HG03432 (cell line): ENCODE measurements at regions not wholly inside any gene's neighbourhood (a gene's known extent, or its start where the extent isn't known, plus 50 kb on each side); places are given as distances from the start of the nearest gene placed in this dataset.
"Not testable (repeated sequence)": the region's sequence is repeated elsewhere in the genome, so short reads cannot be mapped to it uniquely, and the experiment has no call there.

Experiments
- ATAC-seq: cut with Tn5 transposase; IDR thresholded peaks from one replicate; pipeline ENCODE4 v1.9.1; 2021; ENCODE audit warnings: mild to moderate bottlenecking, moderate library complexity; ENCODE audit not compliant: unreplicated experiment

DNA sequence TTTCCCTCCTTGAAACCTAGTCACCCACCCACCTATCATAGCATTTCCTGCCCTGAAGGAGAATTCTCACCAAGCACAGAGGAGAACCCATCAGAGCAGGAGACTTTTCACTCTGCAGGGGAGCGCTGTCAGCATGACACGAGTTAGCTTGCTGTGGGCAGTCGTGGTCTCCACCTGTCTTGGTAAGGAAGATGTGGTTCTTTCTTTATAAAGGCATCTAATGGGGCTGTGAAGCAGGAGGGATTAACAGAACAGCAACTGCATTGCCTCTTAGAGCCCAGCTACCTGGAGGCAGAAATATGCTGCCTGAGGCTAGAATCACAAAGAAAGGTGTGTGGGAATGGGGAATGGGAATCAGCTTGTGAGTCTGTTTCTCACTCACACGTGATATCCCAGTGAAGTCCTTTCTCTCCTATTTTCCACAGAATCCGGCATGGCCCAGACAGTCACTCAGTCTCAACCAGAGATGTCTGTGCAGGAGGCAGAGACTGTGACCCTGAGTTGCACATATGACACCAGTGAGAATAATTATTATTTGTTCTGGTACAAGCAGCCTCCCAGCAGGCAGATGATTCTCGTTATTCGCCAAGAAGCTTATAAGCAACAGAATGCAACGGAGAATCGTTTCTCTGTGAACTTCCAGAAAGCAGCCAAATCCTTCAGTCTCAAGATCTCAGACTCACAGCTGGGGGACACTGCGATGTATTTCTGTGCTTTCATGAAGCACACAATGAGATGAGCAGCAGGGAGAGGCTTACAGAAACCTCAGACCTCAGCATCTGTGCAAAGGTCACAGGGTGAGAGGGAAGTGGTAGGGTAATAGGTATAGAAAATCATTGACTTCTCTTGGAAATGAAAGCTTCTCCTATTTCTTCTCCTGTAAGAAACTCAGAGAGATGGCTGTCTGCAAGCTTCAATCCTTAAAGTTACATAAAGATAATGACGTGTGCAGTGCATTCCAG is 316.9 kb downstream of the DAD1 start:
- ATAC-seq, result no peak

- ATAC-seq, result no peak
Measured at GRCh38 chr14:22268875-22269274, 320.1 kb downstream of the DAD1 start.

GRCh38 chr14:22266683-22267082 is 322.3 kb downstream of the DAD1 start:
- ATAC-seq, result no peak

DNA sequence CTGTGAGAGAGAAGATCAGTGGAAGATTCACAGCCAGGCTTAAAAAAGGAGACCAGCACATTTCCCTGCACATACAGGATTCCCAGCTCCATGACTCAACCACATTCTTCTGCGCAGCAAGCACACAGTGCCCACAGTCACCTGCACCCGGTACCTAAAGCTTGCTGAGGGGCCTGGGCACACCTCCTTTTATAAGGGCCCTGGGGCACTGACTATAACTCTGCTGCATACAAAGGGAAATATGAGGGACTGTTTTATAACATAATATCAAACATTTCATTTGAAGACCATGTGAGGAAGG is 322.9 kb downstream of the DAD1 start:
- no peak for ATAC-seq

- ATAC-seq, result no peak
Measured at GRCh38 chr14:22265319-22266141, 323.5 kb downstream of the DAD1 start.

- ATAC-seq, result no peak
Measured at GRCh38 chr14:22264759-22265158, 324.3 kb downstream of the DAD1 start.

- ATAC-seq, result no peak
Measured at GRCh38 chr14:22263961-22264360, 325.1 kb downstream of the DAD1 start.

DNA sequence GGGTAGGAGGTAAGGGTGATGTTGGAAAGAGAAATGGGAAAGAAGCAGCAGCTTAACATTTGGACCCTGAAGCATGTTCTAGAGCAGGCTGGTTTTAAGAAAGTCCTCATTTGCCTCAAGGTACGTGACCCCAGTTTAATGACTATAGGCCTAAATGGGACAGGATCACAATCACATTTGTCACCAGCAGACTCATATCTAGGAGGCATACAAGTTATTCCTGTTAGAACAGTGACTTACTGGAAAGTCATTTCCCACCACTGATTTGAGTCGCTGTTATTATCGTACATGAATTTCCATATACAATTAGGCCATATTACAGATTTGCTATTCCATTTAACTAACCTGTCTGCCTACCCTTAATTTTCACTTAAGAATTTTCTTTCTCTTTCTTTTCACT is 326.1 kb downstream of the DAD1 start:
- no peak for ATAC-seq

- no peak for ATAC-seq
Measured at GRCh38 chr14:22255017-22255950, 333.7 kb downstream of the DAD1 start.

DNA sequence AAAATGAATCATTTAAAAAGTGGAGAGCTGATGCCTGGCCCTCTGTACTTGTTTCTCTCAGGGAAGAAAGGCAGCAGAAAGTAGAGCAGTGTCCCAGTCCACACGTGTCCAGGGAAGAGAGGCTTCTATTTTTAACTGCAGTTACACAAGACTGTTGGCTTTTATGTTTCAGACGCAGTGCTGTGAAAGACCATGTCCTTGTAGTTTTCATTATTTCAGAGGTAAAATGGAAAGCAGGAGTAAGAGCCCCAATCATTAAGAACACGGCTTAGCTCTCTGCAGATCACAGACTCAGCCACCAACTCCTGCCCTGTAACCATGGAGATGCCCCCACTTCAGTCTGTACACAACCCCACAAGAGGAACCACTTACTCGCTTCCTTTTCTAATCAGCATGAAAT is 336.3 kb downstream of the DAD1 start:
- no peak for ATAC-seq

DNA sequence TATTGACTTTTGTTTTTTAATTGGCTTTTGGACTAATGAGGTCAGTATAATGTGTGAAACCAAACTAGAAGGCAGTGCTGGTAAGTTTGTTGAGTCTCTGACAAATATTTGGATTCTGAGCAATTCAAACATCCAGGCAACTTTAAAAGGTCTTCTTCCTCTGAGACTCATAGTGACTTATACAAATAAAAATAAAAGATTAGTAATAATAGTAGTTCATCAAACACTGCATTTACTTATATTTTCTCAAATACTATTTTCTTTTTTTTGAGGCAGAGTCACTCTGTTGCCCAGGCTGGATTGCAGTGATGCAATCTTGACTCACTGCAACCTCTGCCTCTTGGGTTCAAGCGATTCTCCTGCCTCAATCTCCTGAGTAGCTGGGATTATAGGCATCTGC is 337.9 kb downstream of the DAD1 start:
- ATAC-seq, result no peak

GRCh38 chr14:22249770-22250169 is 339.3 kb downstream of the DAD1 start:
- ATAC-seq, result no peak

GRCh38 chr14:22243971-22244581 is 344.9 kb downstream of the DAD1 start:
- ATAC-seq, result no peak

GRCh38 chr14:22238320-22238719 is 350.7 kb downstream of the DAD1 start:
- ATAC-seq, result not testable (repeated sequence)

- ATAC-seq, result no peak
Measured at GRCh38 chr14:22233377-22233776, 355.6 kb downstream of the DAD1 start.

- ATAC-seq, result no peak
Measured at GRCh38 chr14:22232933-22233332, 356.1 kb downstream of the DAD1 start.

DNA sequence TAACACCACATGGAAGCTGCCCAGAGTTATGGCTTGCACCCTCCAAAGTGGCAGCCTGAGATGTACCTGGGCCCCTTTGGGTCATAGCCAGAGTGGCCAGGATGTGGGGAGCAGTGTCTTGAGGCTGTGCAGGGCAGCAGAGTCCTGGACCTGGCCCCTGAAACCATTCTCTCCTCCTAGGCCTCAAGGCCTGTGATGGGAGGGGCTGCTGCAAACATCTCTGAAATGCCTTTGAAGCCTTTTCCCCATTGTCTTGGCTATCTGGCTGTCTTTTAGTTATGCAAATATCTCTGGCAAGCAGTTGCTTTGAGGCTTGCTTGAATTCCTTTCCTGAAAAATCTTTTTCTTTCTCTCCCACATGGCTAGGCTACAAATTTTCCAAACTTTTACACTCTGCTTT is 356.5 kb downstream of the DAD1 start:
- no peak for ATAC-seq

GRCh38 chr14:22231018-22231417 is 358.0 kb downstream of the DAD1 start:
- peak; percentile 80 for ATAC-seq

DNA sequence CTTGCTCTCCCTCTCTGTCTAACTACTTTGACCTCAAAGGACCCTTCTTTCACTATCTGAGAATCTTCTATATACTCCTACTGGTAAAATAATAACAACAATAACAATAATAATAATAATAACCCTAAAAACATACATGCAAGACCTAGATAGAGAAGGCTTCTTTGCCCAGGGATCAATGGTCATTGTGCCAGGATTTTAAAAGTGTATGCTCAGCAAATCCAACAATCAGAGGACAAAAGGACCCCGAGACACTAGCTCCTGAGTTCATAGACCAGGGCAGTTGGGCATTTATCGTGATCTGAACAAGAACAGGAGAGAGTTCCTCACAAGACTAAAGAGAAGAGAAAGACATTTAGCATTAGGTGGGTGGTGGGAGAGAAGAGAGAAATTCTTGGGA is 358.5 kb downstream of the DAD1 start:
- ATAC-seq, result no peak

- ATAC-seq, result no peak
Measured at GRCh38 chr14:22227084-22227483, 361.9 kb downstream of the DAD1 start.

DNA sequence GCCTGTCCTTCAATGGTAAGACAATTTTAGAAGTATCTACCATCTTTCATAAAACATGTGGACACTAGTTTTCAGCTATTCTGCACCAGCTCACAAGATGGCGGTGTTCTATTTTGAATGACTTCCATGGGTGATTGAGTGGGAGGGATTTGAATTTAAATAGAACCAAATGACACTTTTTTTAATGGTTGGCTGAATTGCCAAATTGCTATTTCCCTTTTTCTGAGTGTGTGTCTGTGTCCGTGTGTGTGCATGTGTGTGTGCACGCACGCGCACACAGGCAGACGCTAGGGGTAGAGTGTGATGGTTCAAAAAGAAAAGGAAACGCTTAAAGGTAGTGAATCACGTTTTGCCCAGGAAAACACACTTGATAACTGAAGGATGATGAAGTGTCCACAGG is 362.6 kb downstream of the DAD1 start:
- ATAC-seq, result no peak
